ENCODE measurements at regions not wholly inside any gene's neighbourhood (a gene's known extent, or its start where the extent isn't known, plus 50 kb on each side); places are given as distances from the start of the nearest gene placed in this dataset.

DNA sequence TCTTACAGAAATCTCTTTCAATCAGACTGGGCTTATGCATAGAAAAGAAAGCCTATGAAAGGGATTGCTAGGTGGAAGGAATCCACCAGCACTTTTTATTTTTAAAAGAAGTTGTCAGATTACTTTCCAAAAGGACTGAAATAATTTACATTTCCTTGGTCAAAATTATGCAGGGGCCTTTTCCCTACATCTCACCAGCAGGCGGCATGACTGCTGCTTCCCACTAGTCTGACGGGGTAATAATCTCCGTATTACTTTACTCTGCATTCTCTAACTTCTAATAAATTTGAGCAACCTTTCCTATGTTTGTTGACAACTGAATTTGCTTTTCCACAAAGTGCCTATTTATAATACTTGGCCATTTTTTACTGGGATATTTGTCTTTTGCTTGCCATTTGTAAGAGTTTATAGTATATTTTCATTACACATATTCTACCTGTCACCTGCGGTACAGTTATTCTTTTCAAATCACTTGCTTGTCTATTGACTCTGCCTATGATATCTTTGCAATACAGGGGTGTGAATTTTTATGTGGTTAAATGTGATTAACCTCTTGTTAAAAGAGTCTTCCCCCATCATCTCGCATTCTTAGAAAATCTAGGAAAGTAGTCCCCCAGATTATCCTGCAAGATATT is 51.9 kb upstream of the USP47 start:
- POLR2A ChIA-PET: no interaction called here
- no peak overlapping the region for H3K27ac ChIP-seq (ENCODE audit: low read depth in 1 of 2, low read length in 2 of 2)
- no peaks in the 10 kb centered on the region for H3K36me3 Mint-ChIP-seq (ENCODE audit: low read depth)
- no peaks in the 10 kb centered on the region for H3K4me1 ChIP-seq (ENCODE audit: insufficient read depth, low read length)
- intact Hi-C loops (cut with DNase I, micrococcal nuclease): loop anchor here (5.0 kb wide), 2 partner anchors 633 to 1018 kb away; no protein-coding TSS in a partner anchor
- DNase-seq (peak in 5 of 14 experiments; percentile 5 to 34 (median 12)), ATAC-seq (ENCODE audit: poor library complexity) (no peak)
- TF ChIP-seq, protein P1, sequence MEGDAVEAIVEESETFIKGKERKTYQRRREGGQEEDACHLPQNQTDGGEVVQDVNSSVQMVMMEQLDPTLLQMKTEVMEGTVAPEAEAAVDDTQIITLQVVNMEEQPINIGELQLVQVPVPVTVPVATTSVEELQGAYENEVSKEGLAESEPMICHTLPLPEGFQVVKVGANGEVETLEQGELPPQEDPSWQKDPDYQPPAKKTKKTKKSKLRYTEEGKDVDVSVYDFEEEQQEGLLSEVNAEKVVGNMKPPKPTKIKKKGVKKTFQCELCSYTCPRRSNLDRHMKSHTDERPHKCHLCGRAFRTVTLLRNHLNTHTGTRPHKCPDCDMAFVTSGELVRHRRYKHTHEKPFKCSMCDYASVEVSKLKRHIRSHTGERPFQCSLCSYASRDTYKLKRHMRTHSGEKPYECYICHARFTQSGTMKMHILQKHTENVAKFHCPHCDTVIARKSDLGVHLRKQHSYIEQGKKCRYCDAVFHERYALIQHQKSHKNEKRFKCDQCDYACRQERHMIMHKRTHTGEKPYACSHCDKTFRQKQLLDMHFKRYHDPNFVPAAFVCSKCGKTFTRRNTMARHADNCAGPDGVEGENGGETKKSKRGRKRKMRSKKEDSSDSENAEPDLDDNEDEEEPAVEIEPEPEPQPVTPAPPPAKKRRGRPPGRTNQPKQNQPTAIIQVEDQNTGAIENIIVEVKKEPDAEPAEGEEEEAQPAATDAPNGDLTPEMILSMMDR (IDR thresholded peaks at IDR 0.05): peak; percentile 53
- H3K27ac Mint-ChIP-seq: no peak overlapping the region
- no peak overlapping the region for H3K4me3 Mint-ChIP-seq
- H3K4me3 ChIP-seq (ENCODE audit: low read length): no peak overlapping the region
- H3K27me3 ChIP-seq (ENCODE audit: control insufficient read depth in 1 of 2, insufficient read depth in 2 of 2, low read length in 2 of 2): peaks cover 3 to 4% of the 10 kb centered on the region in 2 experiments
- H3K4me1 Mint-ChIP-seq (ENCODE audit: low read depth): no peaks in the 10 kb centered on the region
- no peaks in the 10 kb centered on the region for H3K9me3 ChIP-seq (ENCODE audit: control insufficient read depth in 1 of 2, insufficient read depth in 1 of 2, low read length in 2 of 2)
- no peaks in the 10 kb centered on the region for H3K9me3 Mint-ChIP-seq
- H3K27me3 Mint-ChIP-seq: peaks cover 12% of the 10 kb centered on the region
- CTCF ChIA-PET: no interaction called here
- H3K36me3 ChIP-seq (ENCODE audit: insufficient read depth, low read length): no peaks in the 10 kb centered on the region

DNA sequence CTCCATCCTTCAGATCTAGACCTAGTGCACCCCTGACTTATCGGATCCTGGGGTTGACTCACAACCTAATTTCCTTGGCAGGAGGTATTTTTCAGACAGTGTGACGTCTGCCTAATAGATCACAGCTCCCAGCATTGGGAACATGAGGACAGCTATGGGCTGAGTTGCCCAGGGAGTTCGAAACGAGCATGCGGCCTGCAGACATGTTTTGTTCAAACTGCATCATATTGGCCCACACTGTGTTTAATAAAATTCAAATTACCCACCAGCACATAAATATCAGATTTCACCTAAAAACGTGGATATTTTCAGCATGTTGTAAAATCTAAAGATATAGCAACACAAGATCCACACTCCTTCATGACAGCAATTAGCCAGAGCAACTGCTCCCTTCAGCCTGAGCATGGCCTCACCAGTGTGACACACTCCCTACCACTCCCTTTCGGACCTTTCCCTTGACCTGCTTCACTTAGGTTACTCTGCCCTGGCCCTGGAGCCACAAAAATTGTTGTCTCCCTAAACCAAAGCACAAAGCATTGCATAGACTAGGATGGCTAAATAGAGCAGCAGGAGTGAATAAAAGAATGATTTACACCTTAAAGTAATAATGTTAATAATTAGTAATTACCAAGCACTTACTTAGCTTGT is 53.6 kb upstream of the USP47 start:
- DNase-seq: no peak
- POLR2A ChIA-PET: no interaction called here
- peaks cover 6% of the 10 kb centered on the region for H3K27me3 Mint-ChIP-seq
- Histone ChIP-seq H3K9me3 (ENCODE audit: control insufficient read depth in 1 of 2, insufficient read depth in 1 of 2, low read length in 2 of 2) (no peaks in the 10 kb centered on the region), H3K4me1 (ENCODE audit: insufficient read depth, low read length) (no peaks in the 10 kb centered on the region), H3K27ac (ENCODE audit: low read depth in 1 of 2, low read length in 2 of 2) (no peak overlapping the region), H3K36me3 (ENCODE audit: insufficient read depth, low read length) (no peaks in the 10 kb centered on the region), H3K27me3 (ENCODE audit: control insufficient read depth in 1 of 2, insufficient read depth in 2 of 2, low read length in 2 of 2) (peaks cover 1 to 2% of the 10 kb centered on the region in 2 experiments), H3K4me3 (ENCODE audit: low read length) (no peak overlapping the region)
- no peaks in the 10 kb centered on the region for H3K4me1 Mint-ChIP-seq (ENCODE audit: low read depth)
- no peak for ATAC-seq (ENCODE audit: poor library complexity)
- no peaks in the 10 kb centered on the region for H3K36me3 Mint-ChIP-seq (ENCODE audit: low read depth)
- no peak overlapping the region for H3K4me3 Mint-ChIP-seq
- CTCF ChIA-PET: interaction anchor here (0.7 to 2.9 kb wide), 5 partner anchors 13 to 996 kb away, joined by 5 to 32 read pairs (median 10); no protein-coding TSS in a partner anchor
- TF ChIP-seq, protein P1 (IDR thresholded peaks at IDR 0.05): no peak
- intact Hi-C loops (cut with DNase I, micrococcal nuclease): loop anchor here (5.0 kb wide), 2 partner anchors 631 to 1016 kb away; no protein-coding TSS in a partner anchor
- H3K9me3 Mint-ChIP-seq: no peaks in the 10 kb centered on the region
- no peak overlapping the region for H3K27ac Mint-ChIP-seq

DNA sequence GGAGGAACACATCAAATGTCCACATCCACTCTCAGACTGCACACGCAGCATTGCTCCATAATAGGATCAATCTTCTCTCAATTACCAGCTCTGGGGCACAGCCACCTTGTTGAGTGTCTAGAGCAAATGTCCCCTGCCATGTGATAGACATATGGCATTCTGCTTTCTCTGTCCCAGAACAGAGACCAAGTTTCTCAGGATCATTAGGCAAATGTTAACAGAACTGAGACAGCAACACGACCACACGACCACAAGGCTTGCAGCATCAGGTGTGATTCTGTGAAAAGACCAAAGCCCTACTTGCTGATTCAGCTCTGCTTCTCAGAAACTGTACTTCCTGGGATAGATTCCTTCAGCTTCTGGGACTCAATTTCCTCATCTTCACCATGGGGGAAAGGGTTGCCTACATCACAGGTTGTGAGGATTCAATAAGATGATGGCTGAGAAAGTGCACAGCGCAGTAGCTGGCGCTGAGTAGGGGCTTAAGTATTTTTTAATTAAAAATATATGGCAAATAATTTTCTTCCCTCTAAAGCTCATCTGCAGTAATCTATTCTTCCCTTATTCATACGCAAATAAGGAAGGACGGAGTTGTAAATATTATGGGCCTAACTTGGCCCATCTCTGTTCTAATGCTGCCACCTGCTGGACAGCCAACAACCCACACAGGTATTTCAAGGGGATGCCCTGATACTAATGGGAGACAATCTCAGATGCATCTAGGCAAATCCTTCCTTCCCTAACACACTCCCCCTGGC is 54.3 kb upstream of the USP47 start:
- ATAC-seq (ENCODE audit: poor library complexity): peak; percentile 88
- Histone ChIP-seq H3K9me3 (ENCODE audit: control insufficient read depth in 1 of 2, insufficient read depth in 1 of 2, low read length in 2 of 2) (no peaks in the 10 kb centered on the region), H3K4me3 (ENCODE audit: low read length) (no peak overlapping the region), H3K36me3 (ENCODE audit: insufficient read depth, low read length) (no peaks in the 10 kb centered on the region), H3K4me1 (ENCODE audit: insufficient read depth, low read length) (no peaks in the 10 kb centered on the region), H3K27ac (ENCODE audit: low read depth in 1 of 2, low read length in 2 of 2) (no peak overlapping the region), H3K27me3 (ENCODE audit: control insufficient read depth in 1 of 2, insufficient read depth in 2 of 2, low read length in 2 of 2) (no peaks in the 10 kb centered on the region)
- Mint-ChIP-seq H3K36me3 (ENCODE audit: low read depth) (no peaks in the 10 kb centered on the region), H3K4me3 (no peak overlapping the region), H3K27me3 (peaks cover 6% of the 10 kb centered on the region), H3K27ac (no peak overlapping the region), H3K4me1 (ENCODE audit: low read depth) (no peaks in the 10 kb centered on the region), H3K9me3 (no peaks in the 10 kb centered on the region)
- CTCF ChIA-PET: interaction anchor here (0.7 to 2.9 kb wide), 5 partner anchors 14 to 995 kb away, joined by 5 to 32 read pairs (median 10); no protein-coding TSS in a partner anchor
- TF ChIP-seq, protein P1 (IDR thresholded peaks at IDR 0.05): peak; percentile 92
- POLR2A ChIA-PET: no interaction called here
- DNase-seq: peak; percentile 54 to 83 (median 65)
- intact Hi-C loops (cut with DNase I, micrococcal nuclease): loop anchor here (1.0 to 5.0 kb wide), 7 partner anchors 630 to 1017 kb away; no protein-coding TSS in a partner anchor
